Nucleus accumbens (tissue), 56 donors: ENCODE measurements at regions not wholly inside any gene's neighbourhood (a gene's known extent, or its start where the extent isn't known, plus 50 kb on each side); places are given as distances from the start of the nearest gene placed in this dataset.

Source experiments
- DNase-seq, 56 donors: peaks; one replicate each; lab custom pipeline; 2025; lab: John Stamatoyannopoulos, UW

DNA sequence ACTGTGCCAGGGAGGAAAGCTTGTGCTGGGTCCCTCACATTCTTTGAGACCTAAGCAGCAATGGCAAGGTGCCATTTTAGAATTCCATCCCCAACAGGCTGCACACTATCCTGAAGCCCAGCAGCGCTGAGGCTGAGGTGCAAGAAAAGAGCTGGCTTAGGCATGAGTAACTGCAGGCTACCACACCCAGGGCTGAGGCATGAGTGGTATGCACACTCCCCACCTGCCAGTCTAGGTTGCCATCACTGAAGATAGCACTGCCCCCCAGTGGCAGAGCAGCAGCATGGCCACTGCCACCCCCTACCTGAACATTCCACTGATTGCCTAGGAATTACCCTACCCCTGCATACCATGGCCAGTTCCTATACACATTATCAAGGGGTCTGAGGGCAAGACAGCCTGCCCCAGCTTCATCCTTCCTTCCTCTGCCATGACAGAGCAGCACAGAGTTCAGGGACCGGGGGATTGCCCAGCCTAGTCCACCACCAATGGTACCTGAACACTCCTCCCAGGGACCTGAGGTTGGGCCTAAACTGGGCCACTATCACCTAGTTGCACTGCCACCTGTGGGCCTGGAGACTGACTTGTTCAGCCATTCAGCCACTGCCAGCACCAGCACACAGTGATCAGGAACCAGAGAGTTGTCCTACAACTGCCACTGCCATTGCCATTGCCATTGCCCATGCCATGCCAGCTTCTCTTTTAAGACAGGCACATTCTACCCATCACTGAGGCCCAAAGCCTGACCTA, 129.8 kb downstream of the SATB1 start:
- DNase-seq: peak in 1 of 56 donors; percentile 0

DNA sequence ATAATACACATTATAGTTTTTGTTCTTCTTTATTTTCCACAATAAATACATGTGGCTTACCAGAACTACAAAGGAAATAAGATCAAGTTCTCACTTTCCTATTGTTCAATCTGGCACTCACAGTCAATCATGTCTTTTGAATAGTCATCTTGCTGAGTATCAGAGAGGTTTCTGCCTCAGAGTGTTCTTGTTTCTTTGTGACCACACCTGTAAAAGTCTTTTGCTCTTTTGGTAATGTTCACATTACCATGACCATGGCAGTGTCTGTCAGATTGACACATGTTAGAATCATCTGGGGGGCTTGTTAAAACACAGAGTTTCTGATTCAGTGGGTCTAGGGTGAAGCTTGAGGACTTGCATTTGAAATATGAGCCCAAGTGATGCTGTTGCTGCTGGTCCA, 135.0 kb downstream of the SATB1 start:
- DNase-seq: no peak

DNA sequence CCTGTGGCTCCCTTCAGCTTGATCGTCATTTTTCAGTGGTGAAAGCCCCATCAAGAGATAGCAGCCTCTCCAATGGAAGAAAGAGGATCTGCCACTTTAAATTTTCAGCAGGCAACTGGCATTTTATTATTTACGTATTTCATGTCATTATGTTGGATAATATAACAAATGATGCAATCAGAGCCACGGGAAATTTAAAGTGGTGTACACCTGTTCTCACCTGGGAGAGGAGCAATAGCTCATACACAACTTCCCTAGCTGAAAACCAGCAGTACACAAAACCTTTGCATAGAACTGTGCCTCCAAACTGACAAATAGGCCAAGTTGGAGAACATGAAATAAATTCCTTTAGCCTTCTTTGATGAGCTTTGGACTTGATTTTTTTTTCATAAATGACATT, 136.9 kb downstream of the SATB1 start:
- no peak for DNase-seq

DNA sequence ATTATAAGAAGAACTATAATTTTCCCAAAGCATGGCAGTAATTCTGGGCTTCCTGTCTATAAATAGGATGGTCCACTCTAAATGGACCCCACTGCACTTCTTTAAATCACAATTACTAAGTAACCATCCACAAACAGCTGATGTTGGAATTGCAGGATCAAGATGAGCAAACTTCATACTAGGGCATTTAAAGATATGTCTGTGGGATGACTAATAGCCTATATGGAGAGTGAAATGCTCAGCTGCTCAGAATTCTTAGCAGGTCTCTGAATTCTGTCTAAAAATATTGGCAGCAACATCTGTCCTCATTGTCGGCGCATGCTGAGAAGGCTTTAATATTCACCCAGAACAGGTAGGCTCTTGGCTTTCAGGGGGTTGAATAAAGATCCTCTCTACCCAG, 140.4 kb downstream of the SATB1 start:
- no peak for DNase-seq

DNA sequence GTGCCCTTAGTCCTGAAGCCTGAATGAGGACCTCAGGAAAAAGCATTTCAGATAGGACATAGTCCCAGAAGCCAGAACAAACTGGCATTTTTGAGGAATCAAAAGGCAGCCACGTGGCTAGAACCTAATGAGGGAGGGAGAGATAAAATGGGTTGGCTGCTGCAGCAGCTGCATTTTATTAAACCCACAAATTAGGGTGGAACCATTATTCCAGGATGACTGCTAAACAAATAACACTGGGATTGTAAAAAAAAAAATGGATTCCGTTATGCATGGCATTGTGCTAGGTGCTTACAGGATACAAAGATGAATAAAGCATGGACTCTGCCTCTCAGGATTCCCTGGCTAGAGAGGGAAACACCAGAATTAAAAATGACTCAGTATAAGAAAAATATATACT, 141.5 kb downstream of the SATB1 start:
- no peak for DNase-seq

DNA sequence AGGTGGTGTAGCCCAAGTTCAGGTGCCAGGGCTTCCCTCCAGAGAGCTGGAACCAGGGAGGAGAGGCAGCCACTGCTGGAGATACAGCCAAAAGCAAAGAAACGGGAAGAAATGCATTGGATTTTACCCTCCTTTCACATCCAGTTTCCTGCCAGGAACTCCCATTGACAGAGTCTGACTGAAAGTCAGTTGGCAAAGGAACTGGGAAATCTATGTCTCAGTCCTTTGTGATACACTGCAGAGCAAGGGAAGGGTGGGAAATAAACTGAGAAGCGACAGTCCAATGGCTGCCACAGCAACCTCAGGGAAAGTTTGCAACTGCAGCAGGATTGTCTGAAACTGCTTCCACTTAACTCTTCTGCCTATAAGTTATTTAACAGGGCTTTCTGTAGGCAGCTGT, 142.6 kb downstream of the SATB1 start:
- peak in 7 of 56 donors; percentile 3 to 31 (median 5) for DNase-seq

DNA sequence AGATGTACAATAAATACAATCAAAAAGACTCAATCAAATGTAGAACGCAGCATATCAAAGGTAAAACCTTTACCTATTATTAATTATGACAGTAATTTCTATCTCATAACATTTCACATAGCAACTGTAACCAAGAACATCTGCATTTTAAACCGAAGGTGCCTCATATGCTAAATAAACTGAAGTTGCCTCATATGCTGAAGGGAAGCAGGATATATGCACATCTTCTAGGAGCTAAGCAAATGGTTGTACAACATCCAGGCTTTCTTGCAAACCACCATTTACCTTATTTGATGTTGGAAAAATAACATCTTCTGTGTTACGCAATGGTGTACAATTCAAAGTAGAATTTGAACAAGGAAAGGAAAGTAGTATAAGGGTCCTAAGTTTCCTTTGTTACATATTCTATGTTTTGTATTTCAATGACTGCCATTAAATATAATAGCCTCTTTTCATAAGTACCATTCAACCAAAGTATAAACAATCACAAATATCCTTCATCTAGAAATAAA, 145.9 kb downstream of the SATB1 start:
- DNase-seq: no peak

DNA sequence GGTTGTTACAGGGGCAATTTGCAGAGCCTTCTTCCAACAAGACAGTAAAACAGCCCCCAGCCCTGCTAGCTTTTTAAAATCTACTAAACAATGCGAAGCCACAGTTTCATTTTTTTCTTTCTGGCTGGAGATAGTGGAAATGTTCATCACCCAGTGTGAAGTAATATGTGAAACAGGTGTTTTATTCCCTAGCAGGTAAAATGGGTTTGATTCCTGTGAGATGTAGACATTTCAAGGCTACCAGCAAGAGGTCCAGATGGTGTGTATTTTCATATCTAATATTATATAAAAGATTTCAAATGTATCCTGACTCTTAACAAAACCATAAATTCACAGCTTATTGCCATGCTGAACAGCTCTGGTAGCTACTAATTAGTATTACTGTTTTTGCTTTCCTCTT, 160.3 kb downstream of the SATB1 start:
- no peak for DNase-seq

DNA sequence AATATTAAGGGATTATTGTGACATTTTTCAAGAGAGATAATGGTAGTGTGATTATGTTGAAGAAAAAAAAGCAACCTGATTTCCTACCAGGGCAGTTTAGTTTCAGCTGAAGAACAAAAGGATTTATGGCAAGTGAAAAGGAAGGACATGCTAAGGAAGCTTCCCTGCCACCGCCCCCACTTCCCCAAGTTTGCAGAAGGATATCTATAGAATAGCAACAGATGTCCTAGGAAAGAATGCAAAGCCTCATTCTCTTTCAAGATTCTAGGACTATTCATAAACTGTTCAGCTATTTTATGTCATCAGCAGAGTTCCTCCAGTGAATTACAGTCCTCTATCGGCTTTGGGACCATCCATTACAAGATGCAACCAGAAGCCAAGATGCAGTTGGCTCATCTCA, 160.8 kb downstream of the SATB1 start:
- DNase-seq: no peak

DNA sequence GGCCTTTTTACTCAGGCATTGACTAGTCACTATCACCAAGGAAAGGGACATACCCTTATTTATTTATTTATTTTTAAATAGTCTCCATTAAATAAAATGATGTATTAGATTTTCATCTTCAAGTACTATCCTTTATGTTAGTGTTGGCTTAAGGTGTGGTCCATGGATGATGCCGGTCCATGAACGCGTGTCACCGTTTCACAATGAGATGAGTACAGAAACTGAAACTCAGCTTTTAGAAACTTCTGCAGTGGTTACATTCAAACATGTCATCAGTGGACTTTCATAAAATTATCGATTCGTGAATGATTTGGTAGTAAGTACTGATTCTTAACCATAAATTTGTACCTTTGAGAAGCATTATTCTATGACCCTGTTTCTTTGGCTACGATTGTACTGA, 166.6 kb downstream of the SATB1 start:
- DNase-seq: no peak

DNA sequence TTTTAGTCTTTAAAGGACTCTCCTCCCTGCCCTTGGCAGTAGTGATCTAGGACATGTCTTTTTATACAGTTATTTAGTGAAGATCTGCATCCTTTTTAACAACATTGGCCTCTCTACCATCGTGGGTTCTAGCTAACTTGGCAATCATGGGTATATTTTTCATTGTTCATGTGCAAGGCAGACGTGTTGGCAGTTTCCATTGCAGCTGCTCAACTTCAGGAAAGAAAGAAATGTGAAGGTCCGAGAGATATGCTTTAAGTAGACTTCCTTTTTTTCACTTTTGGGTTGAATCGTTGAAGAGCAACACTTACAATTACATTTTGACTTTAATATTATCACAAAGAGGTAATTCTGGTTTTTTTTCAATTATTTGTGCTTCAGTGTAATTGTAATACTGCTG, 172.6 kb downstream of the SATB1 start:
- no peak for DNase-seq

DNA sequence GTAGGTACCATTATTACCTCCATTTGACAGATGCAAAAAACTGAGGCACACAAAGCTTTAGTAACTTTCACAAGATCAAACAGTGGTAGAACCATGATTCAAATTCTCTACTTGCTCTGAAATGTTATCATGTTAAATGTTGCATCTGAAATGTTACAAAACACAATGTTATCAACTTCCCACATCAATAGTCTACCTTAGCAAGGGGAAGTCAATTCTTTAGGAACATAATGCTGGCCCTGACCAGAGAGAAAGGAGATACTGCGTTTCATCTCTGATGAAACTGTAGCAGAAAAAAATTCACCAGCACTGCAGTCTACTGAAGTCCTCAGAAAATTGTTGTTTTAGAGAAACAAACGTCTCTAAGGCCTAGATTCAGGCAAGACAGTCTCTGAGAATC, 174.1 kb downstream of the SATB1 start:
- DNase-seq: no peak

DNA sequence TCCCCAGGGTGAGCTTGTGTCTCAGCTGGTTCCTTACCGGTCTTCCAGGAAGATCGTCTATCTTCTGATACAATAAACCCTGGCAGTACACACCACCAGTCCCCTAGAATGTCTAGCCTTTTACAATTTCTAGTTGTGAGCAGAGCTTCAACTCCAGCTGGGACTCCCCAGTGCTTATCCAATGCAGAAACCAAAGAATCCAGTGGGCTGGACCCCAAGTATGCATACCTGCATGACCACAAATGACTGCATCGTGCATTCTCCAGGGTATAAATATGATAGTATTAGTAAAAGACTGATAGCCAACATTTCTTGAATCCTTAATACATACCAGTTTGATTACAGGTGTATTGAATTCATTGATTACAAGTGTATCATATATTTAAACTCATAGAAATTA, 176.0 kb downstream of the SATB1 start:
- no peak for DNase-seq

DNA sequence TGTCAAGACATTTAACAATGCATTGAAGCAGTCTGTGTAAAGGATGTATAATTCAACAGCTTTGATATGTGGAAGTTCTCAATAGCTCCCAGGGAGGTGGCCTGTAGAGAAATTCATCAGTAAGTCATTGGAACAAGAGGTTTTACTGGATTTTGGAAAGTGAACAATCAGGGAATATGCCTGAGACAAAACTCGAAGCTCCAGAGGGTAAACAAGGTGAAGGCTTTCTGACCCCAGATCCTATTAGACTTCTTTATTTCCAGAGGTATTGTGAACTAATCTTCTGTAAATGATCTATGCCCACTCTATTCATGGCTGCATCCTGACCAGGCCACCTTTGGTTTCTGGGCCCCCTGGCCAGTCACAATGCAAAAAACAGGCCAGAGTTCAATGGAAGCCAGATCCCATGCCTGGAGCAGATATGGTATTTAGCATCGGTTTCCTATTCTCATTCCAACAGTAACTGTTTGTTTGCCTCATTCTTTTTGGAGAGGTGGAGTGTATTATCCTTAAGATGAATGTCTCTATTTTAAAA, 177.3 kb downstream of the SATB1 start:
- DNase-seq: no peak

DNA sequence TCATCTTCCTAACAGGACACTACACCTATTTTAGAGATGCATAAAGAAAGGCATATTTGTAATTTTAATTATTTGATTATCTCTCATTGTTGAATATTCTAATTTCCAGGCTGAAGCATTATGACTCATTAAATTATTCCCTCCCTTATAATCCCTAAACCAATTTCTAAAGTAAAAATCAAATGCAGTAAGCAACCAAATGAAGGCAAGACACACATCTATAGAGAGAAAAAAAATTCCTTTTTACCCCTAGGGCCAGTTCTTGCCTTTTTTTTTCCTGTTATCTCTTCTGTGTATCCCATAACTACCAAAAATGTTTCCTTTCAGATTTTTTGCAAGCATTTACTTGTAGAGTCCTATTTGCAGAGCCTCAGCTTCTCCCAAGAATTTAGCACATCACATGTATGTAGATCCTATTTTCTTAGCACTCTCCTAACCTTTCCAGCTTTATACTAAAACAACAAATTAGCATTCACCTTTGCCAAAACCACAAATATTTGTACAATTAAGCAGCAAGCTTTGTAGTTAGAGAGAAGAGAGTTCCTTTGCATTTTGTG, 177.9 kb downstream of the SATB1 start:
- no peak for DNase-seq

DNA sequence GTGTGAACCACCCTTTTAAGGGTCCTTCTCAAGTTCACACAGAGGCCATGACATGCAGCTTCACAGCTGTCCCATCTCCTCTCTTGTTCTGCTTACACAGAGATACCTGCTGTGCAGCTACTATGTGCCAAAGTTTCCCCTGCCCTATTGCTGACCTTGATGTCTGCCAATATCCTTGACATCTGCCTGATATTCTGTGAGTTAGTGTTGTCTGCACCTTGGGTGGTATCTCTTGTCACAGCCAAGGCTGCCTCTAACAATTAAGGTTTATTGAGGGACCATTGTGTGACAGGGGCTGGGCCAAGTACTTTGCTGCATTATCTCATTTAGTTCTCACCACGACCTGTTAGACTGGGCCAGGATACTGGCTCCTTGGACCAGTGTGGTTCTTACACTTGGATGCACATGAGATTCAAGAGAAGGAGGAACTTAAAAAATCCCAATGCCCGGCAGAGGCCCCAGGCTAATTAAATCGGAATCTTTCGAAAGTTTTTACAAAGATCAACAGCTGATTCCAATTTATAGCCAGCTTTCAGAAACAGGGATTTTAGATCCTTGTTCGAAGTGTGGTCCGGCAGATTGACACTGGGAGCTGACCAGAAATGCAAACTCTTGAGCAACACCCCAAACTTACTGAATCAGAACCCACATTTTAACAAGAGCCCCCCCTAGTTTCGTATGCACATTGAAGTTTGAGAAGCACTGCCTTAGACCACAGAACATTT, 178.6 kb downstream of the SATB1 start:
- DNase-seq: no peak

DNA sequence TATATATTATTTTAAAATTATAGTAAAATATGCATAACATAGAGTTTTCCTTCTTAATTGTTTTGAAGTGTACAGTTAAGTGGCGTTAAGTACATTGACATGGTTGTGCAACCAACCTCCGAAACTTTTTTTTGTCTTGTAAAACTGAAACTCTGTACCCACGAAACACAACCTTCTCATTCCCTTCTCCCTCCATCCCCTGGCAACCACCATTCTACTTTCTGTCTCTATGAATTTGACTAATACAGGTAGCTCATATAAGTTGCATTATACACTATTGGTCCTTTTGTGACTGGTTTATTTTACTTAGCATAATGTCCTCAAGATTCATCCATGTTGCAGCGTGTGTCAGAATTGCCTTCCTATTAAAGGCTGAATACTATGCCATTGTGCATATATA, 179.4 kb downstream of the SATB1 start:
- DNase-seq: no peak

DNA sequence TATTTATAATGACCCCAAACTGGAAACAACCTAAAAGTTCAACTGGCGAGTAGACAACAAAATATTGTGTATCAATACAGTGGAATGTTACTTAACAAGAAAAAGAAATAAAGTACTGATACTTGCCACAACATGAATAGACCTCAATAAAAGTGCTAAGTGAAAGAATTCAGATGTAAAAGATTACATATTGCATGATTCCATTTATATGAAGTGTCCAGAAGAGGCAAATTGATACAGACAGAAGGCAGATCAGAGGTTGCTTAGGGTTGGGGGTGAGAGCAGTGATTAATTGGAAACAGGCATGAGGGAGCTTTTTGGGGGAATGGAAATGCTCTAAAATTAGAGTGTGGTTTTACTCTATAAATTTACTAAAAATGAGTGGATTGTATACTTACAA, 183.3 kb downstream of the SATB1 start:
- DNase-seq: no peak

DNA sequence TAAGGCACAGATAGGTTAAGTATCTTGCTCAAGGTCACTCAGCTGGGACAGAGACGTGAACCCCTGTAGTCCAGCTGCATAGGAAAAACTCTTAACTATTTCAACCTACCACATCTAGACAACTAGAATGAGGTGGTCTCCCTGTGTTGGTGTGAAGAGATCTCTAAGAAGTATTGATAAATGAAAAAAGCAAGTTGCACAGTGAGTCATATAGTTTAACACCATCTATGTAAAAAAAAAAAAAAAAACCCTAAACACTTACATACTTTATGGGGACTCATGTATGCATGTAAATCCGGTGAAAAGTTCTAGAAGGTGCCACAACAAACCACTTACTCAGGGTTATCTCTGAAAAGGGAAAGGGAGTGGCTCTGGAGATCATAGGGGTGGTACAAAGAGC, 185.5 kb downstream of the SATB1 start:
- DNase-seq: no peak

DNA sequence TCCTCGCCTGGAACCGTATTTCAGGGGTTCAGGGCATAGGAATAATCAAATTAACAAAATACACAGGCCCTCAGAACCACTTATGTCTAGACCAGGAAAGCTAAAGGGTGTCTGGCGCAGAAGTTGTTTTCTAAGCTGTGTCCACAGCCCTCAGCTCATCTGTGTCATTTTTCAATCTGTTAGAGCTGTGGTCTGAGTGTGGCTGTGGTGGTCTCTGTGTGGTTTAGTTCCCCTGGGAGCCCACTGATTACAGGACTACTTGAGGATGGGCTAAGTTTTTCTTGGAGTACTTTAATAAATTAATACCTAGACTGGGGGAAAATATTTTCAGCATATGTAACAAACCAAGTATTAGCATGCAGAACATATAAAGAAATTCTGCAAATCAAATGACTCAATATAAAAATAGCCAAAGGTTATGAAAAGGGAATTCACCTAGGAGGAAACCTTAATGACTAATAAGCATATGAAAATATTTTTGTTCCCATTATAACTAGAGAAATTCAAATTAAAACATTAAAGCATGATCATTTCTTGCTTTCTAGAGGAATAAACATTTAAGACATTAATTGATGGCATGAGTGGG, 186.3 kb downstream of the SATB1 start:
- no peak for DNase-seq

DNA sequence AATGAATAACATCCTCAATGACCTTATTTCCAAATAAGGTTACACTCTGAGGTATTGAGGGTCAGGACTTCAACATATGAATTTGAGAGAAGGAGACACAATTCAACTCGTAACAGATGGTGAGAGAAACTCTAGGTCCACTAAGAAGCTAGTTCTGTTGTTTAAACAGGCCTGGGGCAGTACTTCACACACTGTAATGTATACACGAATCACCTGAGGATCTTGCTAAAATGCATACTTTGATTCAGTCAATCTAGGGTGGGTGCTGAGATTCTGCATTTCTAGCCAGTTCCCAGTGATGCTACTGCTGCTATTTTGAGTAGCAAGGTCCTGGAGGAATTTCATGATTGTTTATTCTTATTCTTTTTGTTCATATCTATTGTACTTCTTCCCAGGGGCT, 186.8 kb downstream of the SATB1 start:
- no peak for DNase-seq
